OCI-LY7 (cell line): ENCODE measurements at regions not wholly inside any gene's neighbourhood (a gene's known extent, or its start where the extent isn't known, plus 50 kb on each side); places are given as distances from the start of the nearest gene placed in this dataset.

ENCODE experiments used
- EZH2phosphoT487 ChIP-seq: fragments of 200-600 bp; sonication (generic); IDR thresholded peaks from 2 replicates; pipeline ENCODE4 v1.6.1; 2018; ENCODE audit warnings: low read depth, borderline replicate concordance, mild to moderate bottlenecking, mixed run types, antibody characterized with exemption, low read length, moderate library complexity, mixed read lengths
- TF ChIP-seq, protein P1 (sequence below): fragments of 200-600 bp; sonication (generic); conservative IDR thresholded peaks from 2 replicates; pipeline ENCODE4 v1.5.1; 2014; ENCODE audit warnings: mild to moderate bottlenecking, antibody characterized with exemption, low read length, moderate library complexity, mixed read lengths

DNA sequence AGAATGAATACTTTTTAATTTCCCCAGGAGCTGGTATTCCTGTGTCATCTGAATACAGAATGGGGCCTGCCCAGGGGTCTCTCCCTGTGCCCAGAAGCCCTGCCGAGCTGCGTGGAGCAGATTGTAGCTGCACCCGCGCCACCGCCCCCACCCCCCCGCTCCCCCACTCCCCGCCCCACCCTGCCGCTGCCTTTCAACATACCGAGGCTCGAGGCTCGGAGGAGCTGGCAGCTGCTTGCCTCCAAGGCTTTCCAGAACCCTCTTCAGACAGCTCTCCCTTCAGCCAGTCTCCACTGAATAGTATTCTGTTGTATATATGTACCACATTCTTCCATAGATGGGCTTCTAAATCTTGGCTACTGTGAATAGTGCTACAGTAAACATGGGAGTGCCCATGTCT is 150.7 kb downstream of the TSN start:
- TF ChIP-seq, protein P1, sequence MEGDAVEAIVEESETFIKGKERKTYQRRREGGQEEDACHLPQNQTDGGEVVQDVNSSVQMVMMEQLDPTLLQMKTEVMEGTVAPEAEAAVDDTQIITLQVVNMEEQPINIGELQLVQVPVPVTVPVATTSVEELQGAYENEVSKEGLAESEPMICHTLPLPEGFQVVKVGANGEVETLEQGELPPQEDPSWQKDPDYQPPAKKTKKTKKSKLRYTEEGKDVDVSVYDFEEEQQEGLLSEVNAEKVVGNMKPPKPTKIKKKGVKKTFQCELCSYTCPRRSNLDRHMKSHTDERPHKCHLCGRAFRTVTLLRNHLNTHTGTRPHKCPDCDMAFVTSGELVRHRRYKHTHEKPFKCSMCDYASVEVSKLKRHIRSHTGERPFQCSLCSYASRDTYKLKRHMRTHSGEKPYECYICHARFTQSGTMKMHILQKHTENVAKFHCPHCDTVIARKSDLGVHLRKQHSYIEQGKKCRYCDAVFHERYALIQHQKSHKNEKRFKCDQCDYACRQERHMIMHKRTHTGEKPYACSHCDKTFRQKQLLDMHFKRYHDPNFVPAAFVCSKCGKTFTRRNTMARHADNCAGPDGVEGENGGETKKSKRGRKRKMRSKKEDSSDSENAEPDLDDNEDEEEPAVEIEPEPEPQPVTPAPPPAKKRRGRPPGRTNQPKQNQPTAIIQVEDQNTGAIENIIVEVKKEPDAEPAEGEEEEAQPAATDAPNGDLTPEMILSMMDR, result no peak
- no peak for TF ChIP-seq EZH2phosphoT487
